HG03175 (cell line): ENCODE measurements at regions not wholly inside any gene's neighbourhood (a gene's known extent, or its start where the extent isn't known, plus 50 kb on each side); places are given as distances from the start of the nearest gene placed in this dataset.

Source experiments
- ATAC-seq: cut with Tn5 transposase; IDR thresholded peaks from one replicate; pipeline ENCODE4 v1.9.1; 2021; ENCODE audit warnings: mild to moderate bottlenecking, moderate library complexity; ENCODE audit not compliant: unreplicated experiment

DNA sequence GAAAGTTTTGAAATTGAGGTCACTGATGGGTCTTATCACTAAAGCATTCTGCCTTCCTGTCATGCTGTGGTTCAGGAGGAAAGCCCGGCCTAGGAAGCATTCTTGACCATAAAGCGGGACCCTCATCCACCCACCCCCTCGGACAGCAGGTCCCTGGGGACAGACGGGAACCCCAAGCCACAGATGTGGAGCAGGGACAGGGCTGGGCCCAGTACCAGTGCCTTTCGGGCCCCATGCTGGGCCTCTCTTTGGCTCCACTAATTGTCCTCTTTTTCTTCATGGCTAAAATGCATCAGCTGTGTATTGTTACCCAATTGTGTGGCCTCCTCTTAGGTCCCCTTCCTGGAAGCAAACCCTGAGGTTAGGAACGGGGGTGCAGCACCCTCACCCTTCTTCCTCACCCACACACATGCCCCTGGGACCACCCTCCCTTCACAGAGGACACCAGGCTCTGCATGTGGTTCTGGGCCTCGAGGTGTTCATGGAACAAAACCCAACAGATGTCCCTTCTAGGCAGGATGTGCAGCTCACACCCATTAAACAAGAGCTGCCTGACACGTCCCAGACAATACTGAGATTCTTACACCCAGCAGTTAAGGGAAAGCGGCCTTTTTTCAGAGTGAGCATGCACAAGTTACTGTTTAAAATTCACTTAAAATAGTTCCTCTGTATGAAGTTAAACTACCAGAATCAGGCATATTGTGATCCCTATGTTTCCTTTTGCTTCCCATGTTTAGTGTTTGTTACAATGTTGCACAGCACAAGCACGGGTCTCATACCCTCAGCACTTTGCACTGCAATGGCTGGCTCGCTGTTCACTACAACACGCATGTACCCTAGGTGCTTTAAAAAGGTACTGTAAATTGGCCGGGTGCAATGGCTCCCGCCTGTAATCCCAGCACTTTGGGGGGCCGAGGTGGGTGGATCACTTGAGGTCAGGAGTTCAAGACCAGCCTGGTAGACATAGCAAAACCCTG lies 807.6 kb downstream of the BRD1 start:
- ATAC-seq, result no peak

DNA sequence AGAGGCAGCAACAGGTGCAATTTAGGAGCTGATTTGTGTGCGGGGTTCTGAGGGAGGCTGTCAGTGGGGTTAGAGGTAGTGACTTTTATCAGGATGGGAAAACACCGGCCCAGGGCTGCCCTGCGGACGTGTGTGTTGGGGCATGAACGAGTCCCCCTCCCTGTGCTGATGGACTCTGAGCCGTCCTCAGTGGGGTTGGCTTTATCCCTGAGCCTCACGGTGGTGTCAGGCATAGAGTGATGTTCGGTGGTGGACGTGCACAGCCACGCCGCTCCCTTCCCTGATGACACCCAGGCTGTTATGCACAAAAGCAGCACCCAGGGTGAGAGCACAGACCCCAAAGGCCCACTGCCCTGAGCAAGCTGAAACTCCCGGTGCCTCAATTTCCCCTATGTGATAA lies 809.1 kb downstream of the BRD1 start:
- no peak for ATAC-seq

DNA sequence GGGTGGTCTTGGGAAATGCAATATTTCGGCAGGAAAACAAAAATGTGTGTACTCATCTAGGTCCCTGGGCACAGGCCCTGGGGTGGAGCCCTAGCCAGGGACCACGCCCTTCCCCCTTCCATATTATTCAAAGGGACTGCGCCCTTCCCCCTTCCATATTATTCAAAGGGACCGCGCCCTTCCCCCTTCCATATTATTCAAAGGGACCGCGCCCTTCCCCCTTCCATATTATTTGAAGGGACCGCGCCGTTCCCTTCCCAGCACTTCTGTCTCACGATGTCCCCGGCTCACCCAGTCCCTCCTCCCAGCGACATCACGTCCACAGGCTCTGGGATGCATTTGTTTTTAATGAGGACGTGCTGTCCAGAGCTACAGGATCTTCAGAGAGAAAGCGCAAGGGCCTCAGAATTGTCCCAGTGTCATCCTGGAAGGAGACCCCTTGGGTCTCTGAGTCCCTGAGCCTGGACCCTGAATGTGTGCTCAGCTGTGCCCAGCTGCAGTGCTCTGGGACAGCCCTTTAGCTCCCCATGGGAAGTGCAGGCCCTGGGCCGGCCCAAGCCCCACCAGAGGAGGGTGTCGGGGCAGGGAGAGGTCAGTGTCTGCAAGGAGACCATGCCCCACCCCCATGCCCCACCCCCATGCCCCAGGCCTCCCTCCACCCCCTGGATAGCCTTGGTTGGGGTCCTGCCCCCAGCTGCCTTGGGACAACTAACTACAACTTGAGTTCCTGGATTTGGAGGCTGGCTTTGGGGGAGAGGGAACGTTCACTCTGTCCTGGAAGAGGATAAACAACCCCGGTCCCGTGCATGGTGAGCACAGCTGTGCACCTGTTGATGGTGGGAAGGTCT lies 810.0 kb downstream of the BRD1 start:
- ATAC-seq, result no peak

DNA sequence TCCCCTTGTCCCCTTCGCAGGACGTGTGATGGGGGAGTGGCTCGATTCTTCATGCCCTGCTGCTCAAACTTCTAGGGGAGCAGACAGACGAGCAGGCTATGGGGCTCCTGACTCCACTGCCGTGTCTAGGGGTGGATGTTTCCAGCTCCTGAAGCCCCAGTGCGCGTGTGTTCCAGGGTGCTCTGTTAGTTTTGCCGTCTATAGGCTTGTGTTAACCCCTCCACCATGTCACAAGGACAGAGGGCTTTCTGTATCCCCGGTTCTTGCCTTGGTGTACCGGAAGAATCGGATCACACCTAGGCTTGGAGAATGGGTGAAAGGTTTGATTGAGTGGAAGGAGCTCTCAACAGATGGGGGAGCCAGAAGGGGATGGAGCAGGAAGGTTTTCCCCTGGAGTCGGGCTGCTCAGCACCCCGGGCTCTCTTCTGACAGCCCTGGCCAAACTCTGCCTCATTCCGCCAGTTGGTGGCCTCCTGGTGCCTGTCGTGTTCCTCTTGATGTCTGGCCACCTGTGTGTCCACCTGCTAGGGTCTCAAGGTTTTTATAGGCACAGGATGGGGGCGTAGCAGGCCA lies 810.7 kb downstream of the BRD1 start:
- no peak for ATAC-seq

DNA sequence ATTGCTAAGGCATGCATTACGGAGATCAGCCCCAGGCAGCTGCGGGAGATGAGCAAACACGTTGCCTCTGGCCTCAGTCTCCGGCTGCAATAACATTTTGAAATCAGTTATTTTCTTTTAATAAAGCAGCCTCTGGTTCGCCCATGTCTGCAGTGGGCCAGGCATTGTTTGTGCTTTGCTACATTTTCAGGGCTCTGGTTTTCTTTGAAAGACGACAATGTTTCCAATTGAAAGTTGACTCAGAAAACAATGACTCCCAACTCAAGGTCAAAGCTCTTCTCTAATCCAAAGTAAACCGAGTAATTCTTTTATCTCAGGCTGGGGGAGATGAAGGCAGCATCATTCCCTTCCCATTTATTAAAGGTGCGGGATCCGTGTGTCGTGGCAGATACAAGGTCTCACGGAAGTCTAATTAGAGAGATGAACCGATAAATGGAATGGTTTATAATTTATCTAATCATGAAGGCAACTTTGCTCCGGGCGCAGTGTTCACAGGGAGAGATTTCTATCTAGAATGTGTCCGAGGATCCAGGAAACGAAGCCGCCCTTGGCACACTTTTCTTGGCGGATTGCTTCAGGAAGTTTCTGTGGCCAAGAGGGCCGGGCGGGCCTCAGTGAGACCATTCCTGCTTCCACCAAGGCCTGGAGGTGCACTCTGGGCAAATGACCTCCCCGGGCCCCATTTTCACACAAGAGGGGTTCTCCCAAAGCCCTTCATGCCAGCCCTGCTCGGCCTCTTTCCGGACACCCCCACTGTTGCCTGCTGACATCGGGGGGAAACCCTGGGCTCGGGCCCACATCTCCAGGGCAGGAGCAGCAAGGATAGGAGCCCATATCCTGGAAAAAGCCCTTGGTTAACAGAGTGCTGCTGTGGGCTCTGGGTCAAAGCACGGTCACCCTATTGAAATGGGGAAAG lies 811.4 kb downstream of the BRD1 start:
- no peak for ATAC-seq

DNA sequence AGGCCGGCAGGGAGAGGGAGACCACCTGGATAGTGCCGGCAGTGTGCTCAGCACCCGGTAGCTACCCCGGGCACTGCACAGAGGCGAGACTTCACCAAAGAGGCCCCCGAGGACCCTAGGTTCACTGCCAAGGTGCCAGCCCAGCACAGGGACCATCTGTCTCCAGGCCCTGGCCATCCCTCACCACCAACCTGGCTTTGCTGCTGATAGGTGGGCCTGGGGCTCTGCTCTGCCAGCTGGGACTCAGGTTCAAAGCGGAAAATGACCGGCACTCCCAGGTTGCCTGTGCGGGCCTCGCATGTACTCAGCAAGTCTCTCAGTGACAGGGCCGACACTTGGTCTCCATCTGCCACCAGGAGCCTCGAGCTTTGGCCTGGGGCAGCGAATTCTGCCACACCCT lies 812.2 kb downstream of the BRD1 start:
- no peak for ATAC-seq

DNA sequence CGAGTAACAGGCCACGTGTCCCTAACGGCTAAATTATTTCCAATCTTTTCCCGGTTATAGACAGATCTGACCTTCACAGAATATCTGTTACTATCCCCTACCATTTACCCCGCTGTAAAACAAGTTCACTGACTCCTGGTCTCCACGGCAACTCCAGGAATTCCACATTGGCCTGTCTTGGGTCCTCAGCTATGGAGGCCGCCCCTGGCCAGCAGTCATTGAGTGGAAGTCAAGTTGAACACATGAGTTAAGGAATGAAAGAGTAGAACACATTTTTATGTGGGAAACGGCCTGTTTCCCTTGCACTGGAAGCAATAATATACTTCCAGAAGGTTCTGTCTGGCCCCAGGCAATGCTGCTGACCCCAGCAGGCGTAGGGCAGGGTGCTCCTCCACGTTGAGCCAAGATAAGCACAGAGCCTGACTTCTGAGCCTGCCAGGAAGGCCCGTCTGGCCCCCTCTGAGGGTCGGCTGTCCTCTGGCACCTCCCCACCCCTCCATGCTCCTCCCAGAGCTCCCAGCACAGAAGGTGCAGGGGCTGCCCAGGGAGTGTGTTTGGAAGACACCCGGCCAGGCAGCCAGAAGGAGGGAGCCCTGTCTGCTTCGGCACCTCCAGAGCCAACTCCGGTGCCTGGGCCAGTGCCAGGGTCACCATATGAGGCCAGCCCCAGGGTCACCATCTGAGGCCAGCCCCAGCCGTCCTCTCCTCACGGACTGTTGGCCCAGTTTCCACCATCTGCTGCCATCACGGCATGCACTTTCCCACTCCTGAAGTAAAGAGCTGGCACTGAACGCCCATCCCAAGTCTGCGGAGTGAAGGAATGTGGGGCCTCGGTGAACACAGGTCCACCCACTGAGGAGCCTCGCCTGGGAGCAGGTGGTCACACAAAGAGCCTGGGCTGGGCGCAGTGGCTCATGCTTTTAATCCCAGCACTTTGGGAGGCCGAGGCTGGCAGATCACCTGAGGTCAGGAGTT lies 813.2 kb downstream of the BRD1 start:
- ATAC-seq, result no peak

DNA sequence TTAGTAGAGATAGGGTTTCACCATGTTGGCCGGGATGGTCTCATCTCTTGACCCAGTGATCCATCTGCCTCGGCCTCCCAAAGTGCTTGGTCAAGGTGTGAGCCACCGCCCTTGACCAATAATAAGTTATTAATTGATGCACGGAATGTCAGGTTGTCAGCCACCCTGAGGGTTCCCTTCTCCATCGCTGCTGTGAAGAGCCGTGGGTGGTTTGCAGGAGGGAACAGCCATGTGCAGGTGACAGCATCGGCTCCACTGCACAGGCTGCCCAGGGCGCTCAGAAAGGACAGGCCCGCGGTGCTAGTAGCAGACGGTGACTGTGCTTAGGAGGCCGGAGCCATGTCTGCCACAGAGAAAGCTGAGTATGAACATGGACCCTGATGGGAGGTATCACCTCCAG lies 814.0 kb downstream of the BRD1 start:
- no peak for ATAC-seq

DNA sequence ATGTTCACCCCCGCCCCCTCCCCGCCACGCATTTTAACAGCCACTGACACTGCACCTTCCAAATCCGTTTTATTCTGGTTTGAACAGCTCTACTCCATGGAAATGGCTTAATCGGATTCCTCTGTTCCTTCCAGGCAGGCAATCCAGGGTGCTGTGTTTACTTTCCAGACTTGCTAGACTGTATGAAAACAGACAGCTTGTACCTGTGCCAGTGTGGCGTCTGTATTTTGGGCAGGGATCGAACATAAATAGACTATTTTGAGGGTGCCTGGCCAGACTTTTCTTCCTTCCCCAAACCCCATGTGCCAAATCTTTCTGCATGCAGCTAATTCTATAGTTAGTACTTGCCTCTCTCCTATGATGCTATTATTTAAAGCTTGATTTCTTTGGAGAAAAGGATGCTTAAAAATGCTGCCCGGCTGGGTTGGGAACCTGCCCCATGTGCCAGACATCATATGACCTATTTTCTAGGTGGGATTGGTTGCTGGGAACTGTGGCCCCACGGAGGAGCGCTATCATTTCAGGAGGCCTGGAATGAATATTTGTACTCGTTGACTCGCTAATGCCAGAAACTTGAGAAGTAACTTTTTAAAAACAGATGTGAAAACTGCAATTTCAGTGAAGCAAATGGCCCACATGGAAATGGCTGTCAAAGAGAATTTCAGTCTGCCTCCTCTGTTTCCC lies 814.8 kb downstream of the BRD1 start:
- no peak for ATAC-seq

DNA sequence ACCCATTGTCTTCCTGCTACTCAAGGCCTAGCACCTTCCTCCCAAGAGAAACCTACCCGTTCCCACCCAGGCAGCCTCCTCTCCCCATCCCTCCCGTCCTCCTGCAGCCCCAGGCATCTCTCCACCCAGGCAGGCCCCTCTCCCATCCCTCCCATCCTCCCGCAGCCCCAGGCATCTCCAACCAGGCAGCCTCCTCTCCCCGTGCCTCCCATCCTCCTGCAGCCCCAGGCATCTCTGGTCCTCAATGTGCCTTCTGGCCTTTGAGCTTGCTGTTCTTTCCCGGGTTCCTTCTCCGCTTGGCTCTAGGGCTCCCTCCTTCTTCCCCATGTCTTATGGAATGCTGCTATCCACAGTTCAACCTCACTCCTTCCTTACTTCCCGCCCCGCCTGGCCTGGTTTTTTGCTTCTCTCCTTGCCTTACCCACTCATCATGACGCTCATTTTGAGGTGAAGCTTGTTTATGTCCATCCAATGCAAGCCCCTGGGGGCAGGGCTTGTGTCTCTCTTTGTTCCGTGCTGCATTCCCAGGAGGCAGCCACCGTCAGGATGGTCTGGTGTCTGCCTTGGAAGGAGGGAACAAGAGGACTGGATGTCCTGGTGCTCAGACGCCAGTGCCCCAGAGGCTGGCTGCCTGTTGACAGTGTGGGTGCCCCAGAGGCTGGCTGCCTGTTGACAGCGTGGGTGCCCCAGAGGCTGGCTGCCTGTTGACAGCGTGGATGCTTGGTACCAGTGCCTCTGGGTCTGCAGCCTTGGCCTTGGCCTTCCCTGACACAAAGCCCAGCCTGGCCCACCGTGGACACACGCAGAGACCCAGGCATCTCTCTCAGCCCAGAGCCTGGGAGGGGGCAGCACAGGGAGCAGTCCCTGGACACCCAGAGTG lies 815.7 kb downstream of the BRD1 start:
- no peak for ATAC-seq

DNA sequence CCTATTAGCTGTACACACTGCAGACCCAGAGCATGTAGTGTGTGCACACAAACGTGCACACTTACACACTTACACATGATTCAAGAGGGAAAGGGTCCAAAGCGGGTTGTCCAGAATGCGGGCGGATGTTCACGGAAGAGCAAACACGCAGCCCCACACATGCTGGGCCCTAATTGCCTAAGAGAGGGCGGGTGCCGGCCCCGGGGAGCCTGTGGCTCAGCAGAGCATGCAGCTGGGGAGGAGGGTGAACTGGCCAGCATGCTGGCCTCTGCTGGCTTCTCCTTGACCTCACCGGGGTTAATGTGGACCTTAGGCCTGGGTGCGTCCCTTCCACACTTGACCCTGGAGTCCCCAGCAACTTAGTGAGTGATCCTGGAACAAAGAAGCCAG lies 816.3 kb downstream of the BRD1 start:
- ATAC-seq, result no peak

DNA sequence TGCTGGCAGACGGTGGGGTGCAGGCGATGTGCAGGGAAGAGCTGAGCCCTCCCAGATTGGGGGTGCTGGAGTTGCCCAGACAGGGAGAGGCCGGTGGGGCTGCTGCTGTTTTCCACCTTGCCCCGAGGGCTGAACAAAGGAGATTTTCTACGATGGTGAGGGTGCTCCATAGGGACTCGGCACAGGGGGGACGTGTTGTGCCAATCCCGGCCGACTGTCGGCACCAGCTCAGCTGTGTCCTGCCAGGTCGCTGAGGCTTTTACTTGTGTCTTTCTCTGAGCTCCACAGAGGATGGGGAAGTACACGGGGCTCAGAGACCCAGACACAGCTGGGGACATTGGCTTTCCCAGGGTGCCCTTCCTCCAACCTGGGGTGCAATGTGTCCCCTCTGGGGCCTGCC lies 816.8 kb downstream of the BRD1 start:
- ATAC-seq, result no peak

DNA sequence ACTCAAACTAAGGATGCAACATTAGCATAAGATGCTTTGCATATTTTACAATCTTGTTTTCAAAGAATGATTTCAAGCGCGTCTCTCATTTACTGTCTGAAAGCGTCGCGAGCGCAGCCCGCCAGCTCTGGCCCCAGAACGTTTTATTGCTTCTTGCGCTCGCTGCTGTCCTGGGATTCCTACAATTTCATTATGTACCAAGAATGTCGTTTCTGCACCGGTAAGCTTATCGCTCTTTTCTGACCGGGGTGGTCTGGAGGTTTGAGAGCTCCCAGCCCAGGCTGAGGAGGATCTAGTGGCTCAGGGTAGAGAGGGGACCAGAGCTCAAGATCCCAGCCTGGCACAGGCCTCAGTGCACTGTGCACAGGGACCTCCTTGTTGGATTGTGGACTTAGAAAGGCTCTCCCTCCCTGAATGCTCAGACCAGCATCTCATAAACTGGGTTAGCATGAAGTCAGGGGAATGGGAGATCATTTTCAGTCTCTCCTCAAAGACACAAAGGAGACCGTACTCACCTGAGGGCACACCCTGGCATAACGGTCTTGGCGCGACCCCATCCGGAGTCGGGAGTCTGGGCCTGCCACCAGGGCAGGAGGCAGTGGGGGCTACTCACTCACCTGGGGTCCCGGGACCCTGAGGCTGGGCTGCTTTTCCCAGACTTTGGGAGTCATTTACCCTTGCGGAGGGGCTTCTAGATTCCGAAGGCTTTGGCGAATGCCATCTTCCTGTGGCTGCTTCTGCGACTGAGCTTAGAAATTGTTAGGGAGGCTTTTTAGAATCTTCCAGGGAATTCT lies 817.4 kb downstream of the BRD1 start:
- ATAC-seq, result no peak

DNA sequence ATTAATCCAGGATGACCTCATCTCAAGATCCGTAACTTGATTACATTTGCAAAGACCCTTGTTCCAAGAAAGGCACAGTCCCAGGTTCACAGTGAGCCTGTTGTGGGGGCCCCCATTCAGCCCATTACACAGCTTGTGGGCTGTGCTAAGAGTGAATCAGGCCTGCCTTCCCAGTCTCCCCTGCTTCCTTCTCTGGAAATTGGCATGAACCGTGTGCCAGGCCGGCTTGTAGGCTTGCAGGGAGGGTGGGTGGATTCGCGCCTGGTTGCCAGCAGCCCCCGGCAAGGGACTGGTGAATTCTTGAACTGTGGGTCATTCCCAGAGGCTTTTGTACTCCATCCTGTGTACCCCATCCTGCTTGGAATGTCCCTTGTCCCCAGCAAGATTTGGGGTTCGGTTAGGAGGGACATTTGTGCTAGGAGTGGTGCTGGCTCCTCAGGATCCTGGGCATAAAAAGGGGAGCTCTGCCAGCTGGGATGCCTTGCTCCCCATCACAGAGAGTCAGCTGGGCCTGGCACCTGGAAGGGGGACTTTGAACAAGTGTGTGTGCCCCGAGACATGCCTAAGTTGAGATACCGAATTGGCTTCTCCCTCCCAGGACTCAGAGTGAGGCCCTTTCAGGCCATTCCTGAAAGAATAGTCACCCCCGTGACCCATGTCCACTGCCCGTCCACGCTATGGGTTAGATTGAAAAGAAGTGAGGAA lies 818.2 kb downstream of the BRD1 start:
- no peak for ATAC-seq

DNA sequence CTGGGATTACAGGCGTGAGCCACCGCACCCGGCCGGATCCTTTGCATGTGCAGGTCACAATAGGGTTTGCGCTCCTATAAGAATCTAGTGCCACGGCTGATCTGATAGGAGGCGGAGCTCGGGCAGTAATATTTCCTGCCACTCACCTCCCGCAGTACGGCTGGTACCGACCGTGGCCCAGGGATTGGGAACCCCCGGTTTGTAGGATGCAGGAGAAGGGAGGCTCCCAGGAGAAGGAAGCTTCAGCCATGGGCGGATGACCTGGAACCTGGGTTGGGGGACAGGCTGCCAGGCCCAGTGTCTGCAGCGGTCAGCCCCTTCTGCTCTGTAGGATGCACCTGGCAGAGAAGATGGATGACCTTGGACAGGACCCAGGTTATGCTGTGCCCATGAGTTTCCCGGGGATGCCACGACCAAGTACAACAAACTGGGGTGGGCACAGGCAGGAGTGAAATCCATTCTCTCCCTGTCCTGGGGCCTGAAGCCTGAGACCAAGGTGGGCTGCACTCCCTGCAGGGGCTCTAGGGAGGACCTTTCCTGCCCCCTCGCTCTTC lies 818.9 kb downstream of the BRD1 start:
- ATAC-seq, result no peak

DNA sequence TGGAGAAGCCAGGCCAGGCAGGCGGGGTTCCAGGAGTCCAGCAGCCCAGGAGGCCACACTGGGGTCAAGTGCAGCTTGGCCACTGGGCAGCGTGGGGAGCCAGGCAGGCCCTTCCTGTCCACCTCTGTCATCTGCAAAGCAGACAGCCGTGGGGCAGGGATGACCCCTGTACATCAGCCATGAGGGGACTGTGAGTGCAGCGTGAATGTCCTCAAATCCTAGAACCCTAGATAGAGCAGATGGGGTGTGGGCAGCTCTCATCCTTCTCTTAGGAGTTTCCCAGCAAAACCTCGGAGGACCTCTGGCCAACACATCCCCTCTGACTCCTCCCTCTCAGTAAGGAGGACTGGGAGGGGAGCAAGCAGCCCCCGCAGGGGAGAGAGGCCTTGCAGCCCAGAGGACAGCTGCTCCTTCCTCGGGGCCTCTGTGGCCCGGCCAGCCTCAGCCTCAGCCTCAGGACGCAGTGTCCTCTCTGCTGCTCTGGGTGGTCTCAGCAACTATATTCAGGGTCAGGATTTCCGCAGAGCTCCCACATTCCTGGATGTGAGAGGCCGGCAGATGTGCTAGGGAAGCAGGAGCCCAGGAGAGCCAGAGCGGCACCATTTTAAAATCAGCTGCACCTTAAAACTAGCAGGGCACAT lies 820.5 kb downstream of the BRD1 start:
- no peak for ATAC-seq
